ENCODE measurements at regions not wholly inside any gene's neighbourhood (a gene's known extent, or its start where the extent isn't known, plus 50 kb on each side); places are given as distances from the start of the nearest gene placed in this dataset.

GRCh38 chr7:130865408-130866236 is 131.6 kb upstream of the KLF14 start:
- Histone ChIP-seq H3K9me3 (ENCODE audit: control insufficient read depth, insufficient read depth, low read length) (peaks cover 5% of the 10 kb centered on the region), H3K4me1 (ENCODE audit: control insufficient read depth, insufficient read depth, low read length) (no peaks in the 10 kb centered on the region), H3K36me3 (ENCODE audit: control insufficient read depth, insufficient read depth, low read length) (peaks cover 7% of the 10 kb centered on the region), H3K4me3 (ENCODE audit: low read depth, low read length) (no peak overlapping the region), H3K27me3 (ENCODE audit: control insufficient read depth, insufficient read depth, low read length) (no peaks in the 10 kb centered on the region), H3K27ac (ENCODE audit: low read depth, low read length) (no peak overlapping the region)
- WGBS (ENCODE audit: insufficient coverage): 40% methylated on average over 1 of the region's 4 CpGs
- DNase-seq (ENCODE audit: low read depth in 4 of 6, low spot score in 6 of 6): no peak

GRCh38 chr7:130867039-130867438 is 133.0 kb upstream of the KLF14 start:
- H3K36me3 ChIP-seq (ENCODE audit: control insufficient read depth, insufficient read depth, low read length): peaks cover 7% of the 10 kb centered on the region
- no peaks in the 10 kb centered on the region for H3K27me3 ChIP-seq (ENCODE audit: control insufficient read depth, insufficient read depth, low read length)
- no peak overlapping the region for H3K27ac ChIP-seq (ENCODE audit: low read depth, low read length)
- DNase-seq (ENCODE audit: low read depth in 4 of 6, low spot score in 6 of 6): no peak
- 100% methylated on average over 1 of the region's 2 CpGs for WGBS (ENCODE audit: insufficient coverage)
- H3K4me1 ChIP-seq (ENCODE audit: control insufficient read depth, insufficient read depth, low read length): no peaks in the 10 kb centered on the region
- no peak overlapping the region for H3K4me3 ChIP-seq (ENCODE audit: low read depth, low read length)
- no peaks in the 10 kb centered on the region for H3K9me3 ChIP-seq (ENCODE audit: control insufficient read depth, insufficient read depth, low read length)

- H3K4me3 ChIP-seq (ENCODE audit: low read depth, low read length): no peak overlapping the region
- H3K4me1 ChIP-seq (ENCODE audit: control insufficient read depth, insufficient read depth, low read length): no peaks in the 10 kb centered on the region
- H3K36me3 ChIP-seq (ENCODE audit: control insufficient read depth, insufficient read depth, low read length): peaks cover 12% of the 10 kb centered on the region
- no peak overlapping the region for H3K27ac ChIP-seq (ENCODE audit: low read depth, low read length)
- no peaks in the 10 kb centered on the region for H3K27me3 ChIP-seq (ENCODE audit: control insufficient read depth, insufficient read depth, low read length)
- DNase-seq (ENCODE audit: low read depth in 4 of 6, low spot score in 6 of 6): no peak
- WGBS (ENCODE audit: insufficient coverage): 67% methylated on average over 1 of the region's 1 CpG
- H3K9me3 ChIP-seq (ENCODE audit: control insufficient read depth, insufficient read depth, low read length): no peaks in the 10 kb centered on the region
These were observed 133.7 kb upstream of the KLF14 start for GRCh38 chr7:130867581-130868136.

GRCh38 chr7:130868139-130868538 is 134.1 kb upstream of the KLF14 start:
- WGBS (ENCODE audit: insufficient coverage): 87% methylated on average over 5 of the region's 6 CpGs

GRCh38 chr7:130869918-130870317 is 135.9 kb upstream of the KLF14 start:
- no peaks in the 10 kb centered on the region for H3K4me1 ChIP-seq (ENCODE audit: control insufficient read depth, insufficient read depth, low read length)
- no peak overlapping the region for H3K4me3 ChIP-seq (ENCODE audit: low read depth, low read length)
- H3K36me3 ChIP-seq (ENCODE audit: control insufficient read depth, insufficient read depth, low read length): peaks cover 12% of the 10 kb centered on the region
- DNase-seq (ENCODE audit: low read depth in 4 of 6, low spot score in 6 of 6): no peak
- H3K9me3 ChIP-seq (ENCODE audit: control insufficient read depth, insufficient read depth, low read length): no peaks in the 10 kb centered on the region
- H3K27ac ChIP-seq (ENCODE audit: low read depth, low read length): no peak overlapping the region
- no CpG with 5 or more reads among the region's 3 CpGs for WGBS (ENCODE audit: insufficient coverage)
- H3K27me3 ChIP-seq (ENCODE audit: control insufficient read depth, insufficient read depth, low read length): no peaks in the 10 kb centered on the region

More at GRCh38 chr7:130868139-130868538, 134.1 kb upstream of the KLF14 start:
- peaks cover 12% of the 10 kb centered on the region for H3K36me3 ChIP-seq (ENCODE audit: control insufficient read depth, insufficient read depth, low read length)
- DNase-seq (ENCODE audit: low read depth in 4 of 6, low spot score in 6 of 6): no peak
- H3K9me3 ChIP-seq (ENCODE audit: control insufficient read depth, insufficient read depth, low read length): no peaks in the 10 kb centered on the region
- H3K27ac ChIP-seq (ENCODE audit: low read depth, low read length): no peak overlapping the region
- H3K27me3 ChIP-seq (ENCODE audit: control insufficient read depth, insufficient read depth, low read length): no peaks in the 10 kb centered on the region
- H3K4me3 ChIP-seq (ENCODE audit: low read depth, low read length): no peak overlapping the region
- H3K4me1 ChIP-seq (ENCODE audit: control insufficient read depth, insufficient read depth, low read length): no peaks in the 10 kb centered on the region

DNA sequence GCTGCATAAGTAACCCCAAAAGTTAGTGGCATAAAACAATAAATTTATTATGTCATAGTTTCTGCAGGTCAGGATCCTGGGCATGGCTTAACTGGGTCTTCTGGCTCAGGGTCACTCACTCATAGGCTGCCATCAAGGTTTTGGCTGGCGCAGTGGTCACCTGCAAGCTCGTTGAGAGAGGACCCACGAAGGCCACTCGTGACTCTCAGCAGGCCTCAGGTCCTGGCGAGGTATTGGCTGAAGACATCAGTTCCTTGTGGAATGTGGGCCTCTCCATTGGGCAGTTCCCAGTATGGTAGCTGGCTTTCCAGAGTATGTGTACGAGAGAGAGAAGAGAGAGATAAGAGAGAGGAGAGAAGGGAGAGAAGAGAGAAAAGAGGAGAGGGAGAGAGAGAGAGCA is 138.3 kb upstream of the KLF14 start:
- Histone ChIP-seq H3K27me3 (ENCODE audit: control insufficient read depth, insufficient read depth, low read length) (no peaks in the 10 kb centered on the region), H3K9me3 (ENCODE audit: control insufficient read depth, insufficient read depth, low read length) (no peaks in the 10 kb centered on the region), H3K36me3 (ENCODE audit: control insufficient read depth, insufficient read depth, low read length) (peaks cover 12% of the 10 kb centered on the region), H3K4me3 (ENCODE audit: low read depth, low read length) (no peak overlapping the region), H3K4me1 (ENCODE audit: control insufficient read depth, insufficient read depth, low read length) (no peaks in the 10 kb centered on the region), H3K27ac (ENCODE audit: low read depth, low read length) (no peak overlapping the region)
- WGBS (ENCODE audit: insufficient coverage): 90% methylated on average over 6 of the region's 6 CpGs
- DNase-seq (ENCODE audit: low read depth in 4 of 6, low spot score in 6 of 6): no peak

DNA sequence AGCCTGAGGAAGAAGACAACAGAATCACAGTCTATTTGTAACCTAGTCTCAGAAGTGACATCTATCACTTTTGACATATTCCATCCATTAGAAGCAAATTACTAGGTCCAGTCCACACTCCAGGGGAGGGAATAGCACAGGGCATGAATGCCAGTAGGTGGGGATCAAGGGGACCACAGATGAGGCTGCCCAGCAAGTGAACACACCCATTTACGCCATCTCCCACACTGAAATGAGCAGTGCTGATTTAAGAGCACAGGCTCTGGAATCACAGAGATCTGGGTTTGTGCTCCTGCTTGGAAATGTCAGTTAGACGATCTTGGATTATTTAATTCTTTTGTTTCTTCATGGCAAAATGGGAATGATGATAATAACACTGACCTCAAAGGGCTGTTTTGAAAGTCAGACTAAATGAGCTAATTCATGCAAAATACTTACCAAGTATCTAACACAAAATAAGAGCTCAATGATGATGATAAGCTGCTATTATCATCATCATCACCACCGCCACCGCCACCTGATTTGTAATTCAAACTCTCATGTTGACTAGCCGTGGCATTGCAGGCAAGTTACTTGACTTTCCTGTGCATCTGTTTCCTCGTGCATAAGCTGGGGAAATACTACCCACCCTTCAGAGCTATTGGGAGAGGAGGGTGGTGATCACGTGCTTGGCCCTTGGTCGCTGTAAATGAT is 138.9 kb upstream of the KLF14 start:
- peaks cover 8% of the 10 kb centered on the region for H3K36me3 ChIP-seq (ENCODE audit: control insufficient read depth, insufficient read depth, low read length)
- DNase-seq (ENCODE audit: low read depth in 4 of 6, low spot score in 6 of 6): no peak
- H3K27me3 ChIP-seq (ENCODE audit: control insufficient read depth, insufficient read depth, low read length): no peaks in the 10 kb centered on the region
- WGBS (ENCODE audit: insufficient coverage): no CpG with 5 or more reads among the region's 8 CpGs
- H3K4me1 ChIP-seq (ENCODE audit: control insufficient read depth, insufficient read depth, low read length): no peaks in the 10 kb centered on the region
- H3K27ac ChIP-seq (ENCODE audit: low read depth, low read length): no peak overlapping the region
- no peaks in the 10 kb centered on the region for H3K9me3 ChIP-seq (ENCODE audit: control insufficient read depth, insufficient read depth, low read length)
- H3K4me3 ChIP-seq (ENCODE audit: low read depth, low read length): no peak overlapping the region

- no peak for DNase-seq (ENCODE audit: low read depth in 4 of 6, low spot score in 6 of 6)
- Histone ChIP-seq H3K27me3 (ENCODE audit: control insufficient read depth, insufficient read depth, low read length) (no peaks in the 10 kb centered on the region), H3K36me3 (ENCODE audit: control insufficient read depth, insufficient read depth, low read length) (peaks cover 5% of the 10 kb centered on the region), H3K4me1 (ENCODE audit: control insufficient read depth, insufficient read depth, low read length) (no peaks in the 10 kb centered on the region), H3K4me3 (ENCODE audit: low read depth, low read length) (no peak overlapping the region), H3K27ac (ENCODE audit: low read depth, low read length) (no peak overlapping the region), H3K9me3 (ENCODE audit: control insufficient read depth, insufficient read depth, low read length) (no peaks in the 10 kb centered on the region)
- WGBS (ENCODE audit: insufficient coverage): 95% methylated on average over 6 of the region's 6 CpGs
These were observed 140.3 kb upstream of the KLF14 start for GRCh38 chr7:130874071-130874915.

DNA sequence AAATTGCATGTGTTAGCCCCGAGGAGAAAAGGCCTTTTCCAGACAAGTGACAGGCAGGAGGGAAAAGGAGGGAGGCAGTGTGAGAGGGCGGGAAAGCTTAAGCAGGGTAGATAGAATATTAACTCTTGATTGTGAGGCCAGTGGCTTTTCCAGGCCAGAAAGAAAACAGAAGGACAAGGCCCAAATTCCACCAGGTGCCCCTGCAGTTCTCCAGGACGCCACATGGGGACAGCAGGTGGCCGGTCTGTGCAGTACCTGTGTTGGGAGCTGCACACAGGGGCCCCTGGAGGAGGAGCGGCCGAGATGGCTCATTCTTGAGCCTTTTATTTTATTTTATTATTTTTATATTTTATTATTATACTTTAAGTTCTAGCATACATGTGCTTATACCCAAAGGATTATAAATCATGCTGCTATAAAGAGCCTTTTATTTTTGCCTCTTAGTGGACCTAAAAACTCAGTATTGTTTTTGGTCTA is 141.3 kb upstream of the KLF14 start:
- no peak overlapping the region for H3K4me3 ChIP-seq (ENCODE audit: low read depth, low read length)
- peak in 1 of 6 donors; percentile 50 for DNase-seq (ENCODE audit: low read depth in 4 of 6, low spot score in 6 of 6)
- H3K27ac ChIP-seq (ENCODE audit: low read depth, low read length): no peak overlapping the region
- H3K9me3 ChIP-seq (ENCODE audit: control insufficient read depth, insufficient read depth, low read length): no peaks in the 10 kb centered on the region
- WGBS (ENCODE audit: insufficient coverage): 22% methylated on average over 3 of the region's 6 CpGs
- H3K36me3 ChIP-seq (ENCODE audit: control insufficient read depth, insufficient read depth, low read length): peaks cover 5% of the 10 kb centered on the region
- H3K4me1 ChIP-seq (ENCODE audit: control insufficient read depth, insufficient read depth, low read length): peaks cover 3% of the 10 kb centered on the region
- no peaks in the 10 kb centered on the region for H3K27me3 ChIP-seq (ENCODE audit: control insufficient read depth, insufficient read depth, low read length)

Measured in spinal cord (tissue), 9 donors.